ENCODE measurements at regions not wholly inside any gene's neighbourhood (a gene's known extent, or its start where the extent isn't known, plus 50 kb on each side); places are given as distances from the start of the nearest gene placed in this dataset.

- no peak for DNase-seq
These were observed 472.3 kb downstream of the MN1 start for GRCh38 chr22:27329131-27329850.

- no peak for DNase-seq
These were observed 471.4 kb downstream of the MN1 start for GRCh38 chr22:27329966-27330645.

GRCh38 chr22:27331526-27332281, 469.9 kb downstream of the MN1 start:
- no peak for DNase-seq

GRCh38 chr22:27335102-27335660, 466.4 kb downstream of the MN1 start:
- DNase-seq = no peak

- DNase-seq = no peak
These were observed 465.1 kb downstream of the MN1 start for GRCh38 chr22:27336151-27337090.

GRCh38 chr22:27337676-27338075, 463.9 kb downstream of the MN1 start:
- no peak for DNase-seq

- DNase-seq = no peak
These were observed 461.5 kb downstream of the MN1 start for GRCh38 chr22:27340047-27340446.

GRCh38 chr22:27344546-27344945, 457.0 kb downstream of the MN1 start:
- DNase-seq = no peak

GRCh38 chr22:27345691-27346090, 455.9 kb downstream of the MN1 start:
- no peak for DNase-seq

GRCh38 chr22:27347951-27348350, 453.6 kb downstream of the MN1 start:
- no peak for DNase-seq

- DNase-seq = no peak
These were observed 452.9 kb downstream of the MN1 start for GRCh38 chr22:27348634-27349033.

GRCh38 chr22:27349456-27349855, 452.1 kb downstream of the MN1 start:
- no peak for DNase-seq

GRCh38 chr22:27350306-27350705, 451.2 kb downstream of the MN1 start:
- DNase-seq = no peak

GRCh38 chr22:27352426-27352825, 449.1 kb downstream of the MN1 start:
- no peak for DNase-seq

- no peak for DNase-seq
These were observed 443.3 kb downstream of the MN1 start for GRCh38 chr22:27358096-27358870.

- DNase-seq = no peak
These were observed 431.3 kb downstream of the MN1 start for GRCh38 chr22:27370269-27370668.

- no peak for DNase-seq
These were observed 430.6 kb downstream of the MN1 start for GRCh38 chr22:27370987-27371386.

- no peak for DNase-seq
These were observed 429.2 kb downstream of the MN1 start for GRCh38 chr22:27372364-27372763.

GRCh38 chr22:27372969-27373670, 428.4 kb downstream of the MN1 start:
- DNase-seq = no peak

GRCh38 chr22:27377501-27378295, 423.9 kb downstream of the MN1 start:
- peak; percentile 40 for DNase-seq
